WERI-Rb-1 (cell line): ENCODE measurements at regions not wholly inside any gene's neighbourhood (a gene's known extent, or its start where the extent isn't known, plus 50 kb on each side); places are given as distances from the start of the nearest gene placed in this dataset.

Source experiments
- DNase-seq: peaks from one replicate; pipeline ENCODE4 v3.0.0-alpha.2; 2020
- H3K27ac ChIP-seq: fragments of 250-450 bp; sonication (Bioruptor Pico); 2 replicates; pipeline ENCODE4 v1.5.1; 2020; ENCODE audit warnings: mild to moderate bottlenecking, moderate library complexity
- H3K27me3 ChIP-seq: fragments of 250-450 bp; sonication (Bioruptor Pico); 2 replicates; pipeline ENCODE4 v1.5.1; 2021; ENCODE audit warnings: mild to moderate bottlenecking, low read depth, moderate library complexity; ENCODE audit not compliant: insufficient read depth, severe bottlenecking
- H3K36me3 ChIP-seq: fragments of 250-450 bp; sonication (Bioruptor Pico); 2 replicates; pipeline ENCODE4 v1.5.1; 2020; ENCODE audit warnings: mild to moderate bottlenecking, moderate library complexity
- H3K4me3 ChIP-seq: 2 replicates; pipeline ENCODE4 v1.5.1; 2011; ENCODE audit warnings: low read depth, mild to moderate bottlenecking, control low read depth, low read length
- H3K9me3 ChIP-seq: fragments of 250-450 bp; sonication (Bioruptor Pico); 2 replicates; pipeline ENCODE4 v1.5.1; 2021; ENCODE audit warnings: mild to moderate bottlenecking, moderate library complexity; ENCODE audit not compliant: severe bottlenecking
- CTCF ChIP-seq: IDR thresholded peaks from 2 replicates; pipeline ENCODE4 v1.5.1; 2011; ENCODE audit warnings: low read depth, mild to moderate bottlenecking, control low read depth, inconsistent platforms, low read length

- Histone ChIP-seq H3K27me3 (no peaks in the 10 kb centered on the region), H3K9me3 (no peaks in the 10 kb centered on the region)
- TF ChIP-seq CTCF = no peak
Observed at GRCh38 chr4:136471051-136471450, 1061.2 kb downstream of the PCDH18 start.

DNA sequence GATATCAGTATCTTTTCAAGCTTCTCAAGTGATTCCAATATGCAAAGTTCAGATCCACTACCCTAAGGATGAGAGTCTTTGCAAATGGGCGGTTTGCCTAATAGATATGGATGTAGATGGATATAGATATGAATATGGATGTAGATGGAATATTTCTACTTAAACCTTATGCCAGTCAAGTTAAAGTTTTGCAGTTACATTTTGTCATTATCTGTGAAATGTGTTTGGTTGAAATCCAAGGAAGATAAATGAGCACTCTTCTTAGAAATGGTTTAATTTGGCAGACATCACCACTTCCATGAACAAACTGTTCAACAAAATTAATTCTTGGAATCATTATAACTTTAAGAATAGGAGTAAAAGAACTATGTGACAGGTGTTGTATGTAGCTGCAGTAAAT, 1066.6 kb downstream of the PCDH18 start:
- DNase-seq = no peak
- Histone ChIP-seq H3K9me3 (no peaks in the 10 kb centered on the region), H3K36me3 (no peaks in the 10 kb centered on the region), H3K27ac (no peak overlapping the region), H3K4me3 (no peak overlapping the region), H3K27me3 (no peaks in the 10 kb centered on the region)
- TF ChIP-seq CTCF = no peak

More at GRCh38 chr4:136471051-136471450, 1061.2 kb downstream of the PCDH18 start:
- H3K27ac ChIP-seq = no peak overlapping the region
- DNase-seq = no peak
- H3K36me3 ChIP-seq = no peaks in the 10 kb centered on the region
- no peak overlapping the region for H3K4me3 ChIP-seq

DNA sequence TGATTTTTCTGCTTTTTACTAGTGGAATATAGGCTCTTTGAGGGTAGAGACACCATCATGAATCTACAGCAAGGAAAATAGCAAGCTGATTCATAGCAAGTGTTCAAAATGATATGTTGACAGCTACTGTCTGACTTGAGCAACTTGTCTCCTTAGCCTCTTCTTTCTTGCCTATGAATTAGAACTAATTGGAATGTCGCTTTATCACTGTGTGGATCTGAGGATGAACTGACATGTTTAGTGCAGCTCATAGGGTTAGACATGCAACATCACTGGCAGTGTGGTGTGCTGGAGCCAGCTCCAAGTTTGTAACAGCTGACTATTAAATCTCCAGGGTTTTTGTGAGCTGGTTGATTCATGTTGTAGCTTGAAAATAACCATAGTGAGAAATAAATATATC, 1068.4 kb downstream of the PCDH18 start:
- Histone ChIP-seq H3K9me3 (no peaks in the 10 kb centered on the region), H3K27ac (no peak overlapping the region), H3K36me3 (no peaks in the 10 kb centered on the region), H3K4me3 (no peak overlapping the region), H3K27me3 (no peaks in the 10 kb centered on the region)
- DNase-seq = no peak
- no peak for TF ChIP-seq CTCF

GRCh38 chr4:136461533-136461932, 1070.8 kb downstream of the PCDH18 start:
- no peak overlapping the region for H3K4me3 ChIP-seq
- no peak overlapping the region for H3K27ac ChIP-seq
- no peaks in the 10 kb centered on the region for H3K27me3 ChIP-seq
- H3K36me3 ChIP-seq = no peaks in the 10 kb centered on the region
- DNase-seq = no peak
- no peaks in the 10 kb centered on the region for H3K9me3 ChIP-seq
- no peak for TF ChIP-seq CTCF

GRCh38 chr4:136458326-136458725, 1074.0 kb downstream of the PCDH18 start:
- no peak overlapping the region for H3K27ac ChIP-seq
- H3K36me3 ChIP-seq = no peaks in the 10 kb centered on the region
- TF ChIP-seq CTCF = no peak
- H3K4me3 ChIP-seq = no peak overlapping the region
- H3K9me3 ChIP-seq = no peaks in the 10 kb centered on the region
- no peak for DNase-seq
- H3K27me3 ChIP-seq = no peaks in the 10 kb centered on the region

DNA sequence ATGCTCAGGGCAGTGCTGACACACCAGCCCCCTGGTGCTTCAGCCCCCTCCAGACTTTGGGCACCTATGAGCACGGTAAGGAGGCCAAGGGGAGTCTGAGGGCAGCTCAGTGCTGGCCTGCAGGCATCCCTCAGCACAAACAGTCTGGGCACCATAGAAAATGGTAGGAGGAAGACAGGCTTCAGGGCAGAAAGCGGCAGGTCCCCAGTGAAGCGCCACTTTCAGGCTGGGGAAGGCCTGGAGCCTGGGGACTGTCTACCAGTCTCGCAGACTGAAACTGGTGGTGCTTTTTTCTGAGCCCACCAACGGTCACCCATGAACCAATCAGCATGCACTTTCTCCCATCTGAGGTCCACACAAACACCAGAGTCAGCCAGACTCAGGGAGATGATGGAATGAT, 1074.7 kb downstream of the PCDH18 start:
- no peak overlapping the region for H3K4me3 ChIP-seq
- no peaks in the 10 kb centered on the region for H3K36me3 ChIP-seq
- H3K27ac ChIP-seq = no peak overlapping the region
- TF ChIP-seq CTCF = no peak
- DNase-seq = no peak
- no peaks in the 10 kb centered on the region for H3K9me3 ChIP-seq
- H3K27me3 ChIP-seq = no peaks in the 10 kb centered on the region
